ENCODE measurements at regions not wholly inside any gene's neighbourhood (a gene's known extent, or its start where the extent isn't known, plus 50 kb on each side); places are given as distances from the start of the nearest gene placed in this dataset.
"Not testable (repeated sequence)": the region's sequence is repeated elsewhere in the genome, so short reads cannot be mapped to it uniquely, and the experiment has no call there.

GRCh38 chr12:84131076-84131475, 781.5 kb downstream of the SLC6A15 start:
- H3K4me1 Mint-ChIP-seq, result no peaks in the 10 kb centered on the region
- POLR2A ChIA-PET, result no interaction called here
- CTCF ChIA-PET, result no interaction called here
- H3K36me3 Mint-ChIP-seq (ENCODE audit: low read depth), result no peaks in the 10 kb centered on the region
- TF ChIP-seq, protein P1, sequence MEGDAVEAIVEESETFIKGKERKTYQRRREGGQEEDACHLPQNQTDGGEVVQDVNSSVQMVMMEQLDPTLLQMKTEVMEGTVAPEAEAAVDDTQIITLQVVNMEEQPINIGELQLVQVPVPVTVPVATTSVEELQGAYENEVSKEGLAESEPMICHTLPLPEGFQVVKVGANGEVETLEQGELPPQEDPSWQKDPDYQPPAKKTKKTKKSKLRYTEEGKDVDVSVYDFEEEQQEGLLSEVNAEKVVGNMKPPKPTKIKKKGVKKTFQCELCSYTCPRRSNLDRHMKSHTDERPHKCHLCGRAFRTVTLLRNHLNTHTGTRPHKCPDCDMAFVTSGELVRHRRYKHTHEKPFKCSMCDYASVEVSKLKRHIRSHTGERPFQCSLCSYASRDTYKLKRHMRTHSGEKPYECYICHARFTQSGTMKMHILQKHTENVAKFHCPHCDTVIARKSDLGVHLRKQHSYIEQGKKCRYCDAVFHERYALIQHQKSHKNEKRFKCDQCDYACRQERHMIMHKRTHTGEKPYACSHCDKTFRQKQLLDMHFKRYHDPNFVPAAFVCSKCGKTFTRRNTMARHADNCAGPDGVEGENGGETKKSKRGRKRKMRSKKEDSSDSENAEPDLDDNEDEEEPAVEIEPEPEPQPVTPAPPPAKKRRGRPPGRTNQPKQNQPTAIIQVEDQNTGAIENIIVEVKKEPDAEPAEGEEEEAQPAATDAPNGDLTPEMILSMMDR (IDR thresholded peaks at IDR 0.05), result no peak
- no peaks in the 10 kb centered on the region for H3K27me3 Mint-ChIP-seq
- DNase-seq (no peak), ATAC-seq (ENCODE audit: low read depth) (no peak)
- H3K4me3 Mint-ChIP-seq, result no peak overlapping the region
- peaks cover 8% of the 10 kb centered on the region for H3K9me3 Mint-ChIP-seq
- intact Hi-C loops (cut with micrococcal nuclease), result no loop called here
- no peak overlapping the region for H3K27ac Mint-ChIP-seq

GRCh38 chr12:84128117-84128991, 784.2 kb downstream of the SLC6A15 start:
- intact Hi-C loops (cut with micrococcal nuclease), result no loop called here
- no peak overlapping the region for H3K27ac Mint-ChIP-seq
- peaks cover 5% of the 10 kb centered on the region for H3K9me3 Mint-ChIP-seq
- no peaks in the 10 kb centered on the region for H3K27me3 Mint-ChIP-seq
- CTCF ChIA-PET, result no interaction called here
- ATAC-seq (ENCODE audit: low read depth) (no peak), DNase-seq (no peak)
- TF ChIP-seq, protein P1 (IDR thresholded peaks at IDR 0.05), result no peak
- no peaks in the 10 kb centered on the region for H3K36me3 Mint-ChIP-seq (ENCODE audit: low read depth)
- H3K4me3 Mint-ChIP-seq, result no peak overlapping the region
- POLR2A ChIA-PET, result no interaction called here
- no peaks in the 10 kb centered on the region for H3K4me1 Mint-ChIP-seq

DNA sequence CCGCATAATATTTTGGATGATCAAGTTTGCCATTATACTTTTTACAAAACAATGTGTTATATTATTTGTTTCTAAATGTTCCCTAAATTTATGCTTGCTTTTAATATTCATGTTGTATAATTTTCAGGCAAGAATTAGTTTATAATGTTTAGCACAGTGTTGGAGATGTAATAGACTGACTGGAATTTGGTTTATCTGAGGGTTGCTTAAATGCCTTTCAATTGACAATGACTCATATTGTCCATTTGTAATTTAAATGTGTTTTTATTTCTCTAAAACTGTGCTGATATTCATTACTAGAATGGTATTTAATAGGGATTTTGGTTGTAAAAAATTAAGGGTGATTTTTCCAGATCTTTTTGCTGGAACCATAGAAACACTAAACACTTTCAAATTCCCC, 788.4 kb downstream of the SLC6A15 start:
- Mint-ChIP-seq H3K9me3 (peaks cover 7% of the 10 kb centered on the region), H3K27me3 (no peaks in the 10 kb centered on the region), H3K4me1 (no peaks in the 10 kb centered on the region), H3K4me3 (no peak overlapping the region), H3K36me3 (ENCODE audit: low read depth) (no peaks in the 10 kb centered on the region), H3K27ac (no peak overlapping the region)
- CTCF ChIA-PET, result no interaction called here
- ATAC-seq (ENCODE audit: low read depth) (no peak), DNase-seq (no peak)
- TF ChIP-seq, protein P1 (IDR thresholded peaks at IDR 0.05), result no peak
- intact Hi-C loops (cut with micrococcal nuclease), result no loop called here
- POLR2A ChIA-PET, result no interaction called here

- Mint-ChIP-seq H3K36me3 (ENCODE audit: low read depth) (no peaks in the 10 kb centered on the region), H3K27ac (no peak overlapping the region), H3K4me3 (no peak overlapping the region), H3K27me3 (no peaks in the 10 kb centered on the region), H3K4me1 (no peaks in the 10 kb centered on the region), H3K9me3 (peaks cover 4% of the 10 kb centered on the region)
- no peak for ATAC-seq (ENCODE audit: low read depth)
- ChIA-PET POLR2A (no interaction called here), CTCF (no interaction called here)
- TF ChIP-seq, protein P1 (IDR thresholded peaks at IDR 0.05), result no peak
- intact Hi-C loops (cut with micrococcal nuclease), result no loop called here
- DNase-seq, result no peak
Measured at GRCh38 chr12:84117190-84117589, 795.4 kb downstream of the SLC6A15 start.

DNA sequence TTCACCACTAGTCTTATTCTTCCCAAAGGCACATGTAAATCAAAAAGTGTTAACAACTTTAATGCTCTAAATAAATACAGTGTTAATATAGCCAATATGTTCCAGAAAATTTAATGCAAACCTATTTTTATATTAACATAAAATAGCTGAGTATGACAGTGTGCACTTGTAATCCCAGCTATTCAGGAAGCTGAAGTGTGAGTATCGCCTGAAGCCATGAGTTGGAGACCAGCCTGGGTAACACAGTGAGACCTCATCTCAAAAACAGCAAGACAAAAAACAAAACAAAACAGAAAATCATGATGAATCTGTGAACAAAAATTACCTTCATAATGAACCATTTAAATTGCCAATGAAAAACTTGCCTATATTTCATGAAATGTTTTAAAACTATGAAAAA, 798.9 kb downstream of the SLC6A15 start:
- ChIA-PET CTCF (no interaction called here), POLR2A (no interaction called here)
- Mint-ChIP-seq H3K9me3 (peaks cover 5% of the 10 kb centered on the region), H3K4me3 (no peak overlapping the region), H3K36me3 (ENCODE audit: low read depth) (no peaks in the 10 kb centered on the region), H3K4me1 (no peaks in the 10 kb centered on the region), H3K27ac (no peak overlapping the region), H3K27me3 (no peaks in the 10 kb centered on the region)
- ATAC-seq (ENCODE audit: low read depth) (no peak), DNase-seq (no peak)
- intact Hi-C loops (cut with micrococcal nuclease), result no loop called here
- TF ChIP-seq, protein P1 (IDR thresholded peaks at IDR 0.05), result no peak

DNA sequence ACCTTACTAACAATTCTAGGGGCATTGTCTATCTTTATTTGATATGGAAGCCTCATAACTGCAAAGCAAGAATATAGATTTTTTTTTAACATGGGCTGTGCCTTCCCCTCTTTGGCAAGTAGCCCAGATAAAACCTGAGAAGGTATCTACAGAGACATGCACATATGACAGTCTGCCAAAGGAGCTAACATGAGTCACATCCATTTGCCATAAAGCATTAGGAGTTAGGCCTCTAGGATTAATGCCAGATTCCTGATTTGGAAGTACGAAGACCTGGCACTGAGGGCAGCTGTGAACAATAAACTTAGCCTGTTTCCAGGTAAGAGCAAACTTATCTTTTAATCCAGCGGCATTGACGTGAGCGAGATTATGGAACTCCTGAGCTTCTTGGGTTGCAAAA, 808.7 kb downstream of the SLC6A15 start:
- H3K36me3 Mint-ChIP-seq (ENCODE audit: low read depth); ATAC-seq (ENCODE audit: low read depth); DNase-seq; H3K27ac Mint-ChIP-seq; CTCF ChIA-PET; H3K27me3 Mint-ChIP-seq; POLR2A ChIA-PET; intact Hi-C loops (cut with micrococcal nuclease); H3K4me3 Mint-ChIP-seq; H3K4me1 Mint-ChIP-seq: not testable (repeated sequence)
- peaks cover 45% of the 10 kb centered on the region for H3K9me3 Mint-ChIP-seq

DNA sequence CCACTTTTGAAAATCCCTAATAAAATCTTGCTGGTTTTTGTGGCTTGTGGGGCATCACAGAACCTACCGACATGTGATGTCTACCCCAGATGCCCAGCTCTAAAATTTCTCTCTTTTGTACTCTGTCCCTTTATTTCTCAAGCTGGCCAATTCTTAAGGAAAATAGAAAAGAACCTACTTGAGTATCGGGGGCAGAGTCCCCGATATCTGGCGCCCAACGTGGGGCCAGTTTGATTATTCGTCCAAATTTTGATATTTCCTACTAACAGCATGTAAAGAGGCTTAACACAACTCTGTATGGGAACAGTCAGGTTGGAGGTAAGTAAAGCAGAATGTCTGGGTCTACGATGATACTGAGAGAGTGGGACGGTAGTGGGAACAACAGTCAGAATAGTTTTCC, 810.6 kb downstream of the SLC6A15 start:
- H3K36me3 Mint-ChIP-seq (ENCODE audit: low read depth); ATAC-seq (ENCODE audit: low read depth); DNase-seq; CTCF ChIA-PET; H3K27ac Mint-ChIP-seq; H3K4me3 Mint-ChIP-seq; intact Hi-C loops (cut with micrococcal nuclease); H3K27me3 Mint-ChIP-seq; POLR2A ChIA-PET; H3K4me1 Mint-ChIP-seq: not testable (repeated sequence)
- peaks cover 40% of the 10 kb centered on the region for H3K9me3 Mint-ChIP-seq

- H3K27me3 Mint-ChIP-seq; H3K36me3 Mint-ChIP-seq (ENCODE audit: low read depth); POLR2A ChIA-PET; ATAC-seq (ENCODE audit: low read depth); H3K4me3 Mint-ChIP-seq; CTCF ChIA-PET; H3K27ac Mint-ChIP-seq; H3K4me1 Mint-ChIP-seq; DNase-seq; intact Hi-C loops (cut with micrococcal nuclease): not testable (repeated sequence)
- peaks cover 34% of the 10 kb centered on the region for H3K9me3 Mint-ChIP-seq
Measured at GRCh38 chr12:84099591-84099990, 813.0 kb downstream of the SLC6A15 start.

Data from activated B cell treated with CpG ODN at 0.5 μM for 24 hours (primary cell).